Osteoblast (primary cell): ENCODE measurements at regions not wholly inside any gene's neighbourhood (a gene's known extent, or its start where the extent isn't known, plus 50 kb on each side); places are given as distances from the start of the nearest gene placed in this dataset.

Experiments used
- DNase-seq: peaks from one replicate; pipeline ENCODE4 v3.0.0; 2011; ENCODE audit warnings: low spot score, mixed read lengths; ENCODE audit not compliant: insufficient read length; ENCODE audit errors: missing footprints
- H2AFZ ChIP-seq: 2 replicates; pipeline ENCODE4 v1.6.0; 2011; ENCODE audit warnings: mild to moderate bottlenecking, low read length
- H3K27ac ChIP-seq: 2 replicates; pipeline ENCODE4 v1.5.1; 2011; ENCODE audit warnings: mild to moderate bottlenecking, low read depth, low read length, moderate library complexity
- H3K27me3 ChIP-seq: 2 replicates; pipeline ENCODE4 v1.6.0; 2012; ENCODE audit warnings: mild to moderate bottlenecking, control low read depth, inconsistent platforms, low read length, moderate library complexity; ENCODE audit not compliant: insufficient read depth
- H3K36me3 ChIP-seq: 2 replicates; pipeline ENCODE4 v1.5.1; 2011; ENCODE audit warnings: mild to moderate bottlenecking, low read length, control low read depth, moderate library complexity; ENCODE audit not compliant: insufficient read depth
- H3K4me1 ChIP-seq: 2 replicates; pipeline ENCODE4 v1.5.1; 2011; ENCODE audit warnings: mild to moderate bottlenecking, low read length, control low read depth, moderate library complexity; ENCODE audit not compliant: insufficient read depth
- H3K4me2 ChIP-seq: 2 replicates; pipeline ENCODE4 v1.6.0; 2011; ENCODE audit warnings: mild to moderate bottlenecking, low read length; ENCODE audit not compliant: insufficient read depth
- H3K4me3 ChIP-seq: fragments of 200-600 bp; sonication (generic); 3 replicates; pipeline ENCODE4 v1.5.1; 2012; ENCODE audit warnings: mild to moderate bottlenecking, low read length, inconsistent platforms; ENCODE audit not compliant: insufficient read depth
- H3K79me2 ChIP-seq: 2 replicates; pipeline ENCODE4 v1.6.0; 2012; ENCODE audit warnings: mild to moderate bottlenecking, low read length, control low read depth, inconsistent platforms; ENCODE audit not compliant: insufficient read depth
- H3K9me3 ChIP-seq: 2 replicates; pipeline ENCODE4 v1.5.1; 2011; ENCODE audit warnings: low read depth, low read length, control low read depth
- H4K20me1 ChIP-seq: 2 replicates; pipeline ENCODE4 v1.6.0; 2012; ENCODE audit warnings: mild to moderate bottlenecking, low read length, control low read depth; ENCODE audit not compliant: insufficient read depth
- TF ChIP-seq, protein P1 (sequence below): IDR thresholded peaks from 2 replicates; pipeline ENCODE4 v1.5.1; 2011; ENCODE audit warnings: mild to moderate bottlenecking, low read depth, low read length, moderate library complexity; ENCODE audit errors: extremely low read depth

DNA sequence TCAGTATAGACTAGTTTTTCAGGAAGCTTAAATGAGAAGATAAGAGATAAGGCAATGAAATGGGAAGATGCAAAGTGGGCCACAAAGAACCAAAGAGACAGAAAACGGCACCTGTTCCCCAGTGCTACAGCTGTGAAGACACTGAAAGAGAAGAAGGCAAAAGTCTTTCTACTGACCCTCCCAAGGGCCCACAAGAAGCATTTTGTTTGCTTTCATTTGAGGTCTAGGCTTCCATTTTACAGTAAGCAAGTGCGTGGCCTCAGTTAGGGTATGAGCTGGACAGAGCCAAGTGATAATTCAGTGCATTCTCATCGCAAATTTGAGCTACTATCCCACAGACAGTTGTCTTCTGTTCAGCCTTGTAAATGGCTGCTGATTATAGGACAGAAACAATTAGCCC lies 53.4 kb upstream of the STK17B start:
- H3K9me3 ChIP-seq = no peaks in the 10 kb centered on the region
- H3K4me3 ChIP-seq = no peak overlapping the region
- H2AFZ ChIP-seq = no peak overlapping the region
- H3K79me2 ChIP-seq = no peaks in the 10 kb centered on the region
- TF ChIP-seq, protein P1, sequence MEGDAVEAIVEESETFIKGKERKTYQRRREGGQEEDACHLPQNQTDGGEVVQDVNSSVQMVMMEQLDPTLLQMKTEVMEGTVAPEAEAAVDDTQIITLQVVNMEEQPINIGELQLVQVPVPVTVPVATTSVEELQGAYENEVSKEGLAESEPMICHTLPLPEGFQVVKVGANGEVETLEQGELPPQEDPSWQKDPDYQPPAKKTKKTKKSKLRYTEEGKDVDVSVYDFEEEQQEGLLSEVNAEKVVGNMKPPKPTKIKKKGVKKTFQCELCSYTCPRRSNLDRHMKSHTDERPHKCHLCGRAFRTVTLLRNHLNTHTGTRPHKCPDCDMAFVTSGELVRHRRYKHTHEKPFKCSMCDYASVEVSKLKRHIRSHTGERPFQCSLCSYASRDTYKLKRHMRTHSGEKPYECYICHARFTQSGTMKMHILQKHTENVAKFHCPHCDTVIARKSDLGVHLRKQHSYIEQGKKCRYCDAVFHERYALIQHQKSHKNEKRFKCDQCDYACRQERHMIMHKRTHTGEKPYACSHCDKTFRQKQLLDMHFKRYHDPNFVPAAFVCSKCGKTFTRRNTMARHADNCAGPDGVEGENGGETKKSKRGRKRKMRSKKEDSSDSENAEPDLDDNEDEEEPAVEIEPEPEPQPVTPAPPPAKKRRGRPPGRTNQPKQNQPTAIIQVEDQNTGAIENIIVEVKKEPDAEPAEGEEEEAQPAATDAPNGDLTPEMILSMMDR = no peak
- H3K36me3 ChIP-seq = peaks cover 9% of the 10 kb centered on the region
- H3K4me2 ChIP-seq = no peak overlapping the region
- H3K4me1 ChIP-seq = peaks cover 5% of the 10 kb centered on the region
- DNase-seq = no peak
- no peaks in the 10 kb centered on the region for H4K20me1 ChIP-seq
- H3K27me3 ChIP-seq = no peaks in the 10 kb centered on the region
- no peak overlapping the region for H3K27ac ChIP-seq

DNA sequence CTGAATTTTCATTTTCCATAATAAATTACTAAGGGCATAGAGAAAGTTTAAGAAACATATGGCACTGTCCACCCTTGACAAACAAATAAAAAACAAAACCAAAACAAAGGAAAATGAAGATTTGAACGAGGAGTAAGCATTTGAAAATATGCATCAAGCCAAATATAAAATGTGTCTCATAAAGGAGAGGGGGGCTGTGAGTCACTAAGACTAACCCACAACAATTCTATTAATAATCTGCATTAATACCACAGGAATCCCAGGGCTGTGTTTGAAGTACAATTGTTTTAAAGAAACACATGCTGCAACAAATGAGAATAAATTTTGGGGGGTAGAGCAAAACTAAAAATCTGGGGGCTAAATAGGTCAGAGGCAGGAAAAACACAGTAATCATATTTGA lies 53.8 kb upstream of the STK17B start:
- Histone ChIP-seq H3K9me3 (no peaks in the 10 kb centered on the region), H4K20me1 (no peaks in the 10 kb centered on the region), H3K79me2 (no peaks in the 10 kb centered on the region), H3K4me3 (no peak overlapping the region), H3K4me1 (peaks cover 5% of the 10 kb centered on the region), H3K27me3 (no peaks in the 10 kb centered on the region), H3K27ac (no peak overlapping the region), H3K4me2 (no peak overlapping the region), H2AFZ (no peak overlapping the region), H3K36me3 (peaks cover 8% of the 10 kb centered on the region)
- peak; percentile 65 for DNase-seq
- TF ChIP-seq, protein P1 = no peak

DNA sequence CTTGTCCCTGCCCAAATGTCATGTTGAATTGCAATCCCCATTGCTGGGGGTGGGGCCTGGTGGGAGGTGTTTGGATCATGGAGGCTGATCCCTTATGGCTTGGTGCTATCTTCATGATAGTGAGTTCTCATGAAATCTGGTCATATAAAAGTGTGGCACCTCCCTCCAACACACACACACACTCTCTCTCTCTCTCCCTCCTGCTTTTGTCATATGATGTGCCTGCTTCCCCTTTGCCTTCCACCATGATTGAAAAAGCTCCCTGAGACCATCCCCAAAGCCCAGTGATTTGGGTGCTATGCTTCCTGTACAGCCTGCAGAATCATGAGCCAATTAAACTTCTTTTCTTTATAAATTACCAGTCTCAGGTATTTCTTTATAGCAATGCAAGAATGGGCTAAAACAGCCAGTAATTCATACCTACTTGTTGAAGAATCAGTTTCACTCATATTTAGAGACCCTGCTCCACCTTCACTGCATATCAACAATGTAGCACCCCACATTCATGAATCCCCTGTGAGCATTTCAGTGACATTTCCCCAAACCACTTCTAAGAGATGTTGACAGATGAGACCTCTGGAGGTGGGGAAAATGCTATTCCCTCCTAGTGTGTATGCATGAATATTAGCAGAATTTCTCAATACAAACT lies 54.8 kb upstream of the STK17B start:
- no peaks in the 10 kb centered on the region for H4K20me1 ChIP-seq
- no peak for DNase-seq
- no peaks in the 10 kb centered on the region for H3K79me2 ChIP-seq
- peaks cover 3% of the 10 kb centered on the region for H3K36me3 ChIP-seq
- no peaks in the 10 kb centered on the region for H3K9me3 ChIP-seq
- H2AFZ ChIP-seq = no peak overlapping the region
- TF ChIP-seq, protein P1 = no peak
- no peak overlapping the region for H3K27ac ChIP-seq
- H3K4me2 ChIP-seq = no peak overlapping the region
- H3K4me1 ChIP-seq = peaks cover 5% of the 10 kb centered on the region
- no peaks in the 10 kb centered on the region for H3K27me3 ChIP-seq
- H3K4me3 ChIP-seq = no peak overlapping the region

DNA sequence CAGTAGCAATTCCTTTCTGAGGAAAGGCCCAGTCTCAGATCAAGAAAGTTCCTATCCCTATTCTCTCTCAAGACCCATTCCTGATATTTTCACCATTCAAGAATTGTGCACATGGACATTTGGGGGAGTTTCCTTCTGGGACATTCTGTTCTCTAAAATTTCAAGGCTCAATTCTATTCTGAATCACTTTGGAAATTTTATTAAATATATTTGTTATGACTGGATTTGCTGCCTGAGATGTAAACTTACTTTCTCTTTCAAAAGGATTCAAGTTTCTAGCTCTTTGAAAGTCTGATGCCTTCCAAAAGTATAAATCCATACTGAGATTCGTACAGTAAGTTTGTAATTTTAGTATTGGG lies 55.3 kb upstream of the STK17B start:
- H3K79me2 ChIP-seq = no peaks in the 10 kb centered on the region
- H4K20me1 ChIP-seq = no peaks in the 10 kb centered on the region
- H3K4me1 ChIP-seq = peaks cover 5% of the 10 kb centered on the region
- H2AFZ ChIP-seq = no peak overlapping the region
- H3K4me3 ChIP-seq = no peak overlapping the region
- no peaks in the 10 kb centered on the region for H3K9me3 ChIP-seq
- H3K27me3 ChIP-seq = no peaks in the 10 kb centered on the region
- H3K36me3 ChIP-seq = peaks cover 3% of the 10 kb centered on the region
- no peak for DNase-seq
- TF ChIP-seq, protein P1 = no peak
- H3K4me2 ChIP-seq = no peak overlapping the region
- no peak overlapping the region for H3K27ac ChIP-seq
